ENCODE measurements at regions not wholly inside any gene's neighbourhood (a gene's known extent, or its start where the extent isn't known, plus 50 kb on each side); places are given as distances from the start of the nearest gene placed in this dataset.

- TF ChIP-seq, protein P1, sequence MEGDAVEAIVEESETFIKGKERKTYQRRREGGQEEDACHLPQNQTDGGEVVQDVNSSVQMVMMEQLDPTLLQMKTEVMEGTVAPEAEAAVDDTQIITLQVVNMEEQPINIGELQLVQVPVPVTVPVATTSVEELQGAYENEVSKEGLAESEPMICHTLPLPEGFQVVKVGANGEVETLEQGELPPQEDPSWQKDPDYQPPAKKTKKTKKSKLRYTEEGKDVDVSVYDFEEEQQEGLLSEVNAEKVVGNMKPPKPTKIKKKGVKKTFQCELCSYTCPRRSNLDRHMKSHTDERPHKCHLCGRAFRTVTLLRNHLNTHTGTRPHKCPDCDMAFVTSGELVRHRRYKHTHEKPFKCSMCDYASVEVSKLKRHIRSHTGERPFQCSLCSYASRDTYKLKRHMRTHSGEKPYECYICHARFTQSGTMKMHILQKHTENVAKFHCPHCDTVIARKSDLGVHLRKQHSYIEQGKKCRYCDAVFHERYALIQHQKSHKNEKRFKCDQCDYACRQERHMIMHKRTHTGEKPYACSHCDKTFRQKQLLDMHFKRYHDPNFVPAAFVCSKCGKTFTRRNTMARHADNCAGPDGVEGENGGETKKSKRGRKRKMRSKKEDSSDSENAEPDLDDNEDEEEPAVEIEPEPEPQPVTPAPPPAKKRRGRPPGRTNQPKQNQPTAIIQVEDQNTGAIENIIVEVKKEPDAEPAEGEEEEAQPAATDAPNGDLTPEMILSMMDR (IDR thresholded peaks at IDR 0.05): no peak
- TF ChIP-seq EZH2 (IDR thresholded peaks at IDR 0.05; ENCODE audit: borderline replicate concordance, insufficient read depth, low read depth, low read length, poor library complexity, severe bottlenecking): no peak
These were observed 111.8 kb upstream of the KLHL13 start for GRCh38 chrX:118228456-118228855.

Data from B cell (primary cell).